NT2/D1 (cell line): ENCODE measurements at regions not wholly inside any gene's neighbourhood (a gene's known extent, or its start where the extent isn't known, plus 50 kb on each side); places are given as distances from the start of the nearest gene placed in this dataset.
"Not testable (repeated sequence)": the region's sequence is repeated elsewhere in the genome, so short reads cannot be mapped to it uniquely, and the experiment has no call there.

Experiments used
- DNase-seq: peaks from one replicate; pipeline ENCODE4 v3.0.0-alpha.2; 2011; ENCODE audit warnings: low read depth, low spot score
- H3K27me3 ChIP-seq: 2 replicates; pipeline ENCODE4 v1.6.0; 2011; ENCODE audit warnings: mild to moderate bottlenecking; ENCODE audit not compliant: insufficient read length, insufficient read depth
- H3K36me3 ChIP-seq: 2 replicates; pipeline ENCODE4 v1.6.1; 2011; ENCODE audit warnings: mild to moderate bottlenecking, low read length, mixed read lengths; ENCODE audit not compliant: insufficient read depth, insufficient read length
- H3K4me1 ChIP-seq: 2 replicates; pipeline ENCODE4 v1.5.1; 2011; ENCODE audit not compliant: insufficient read depth, insufficient read length
- H3K4me3 ChIP-seq: 2 replicates; pipeline ENCODE4 v1.5.1; 2011; ENCODE audit warnings: low read depth; ENCODE audit not compliant: insufficient read length
- H3K9ac ChIP-seq: 2 replicates; pipeline ENCODE4 v1.6.0; 2011; ENCODE audit warnings: low read depth; ENCODE audit not compliant: insufficient read length
- H3K9me3 ChIP-seq: 2 replicates; pipeline ENCODE4 v1.5.1; 2011; ENCODE audit warnings: mild to moderate bottlenecking, low read length; ENCODE audit not compliant: insufficient read depth
- SUZ12 ChIP-seq: IDR thresholded peaks from 2 replicates; pipeline ENCODE4 v1.6.1; 2011; ENCODE audit not compliant: insufficient read length, insufficient read depth; ENCODE audit errors: extremely low read depth
- YY1 ChIP-seq: IDR thresholded peaks from 2 replicates; pipeline ENCODE4 v1.6.1; 2011; ENCODE audit not compliant: insufficient read length, insufficient read depth
- ZNF274 ChIP-seq: IDR thresholded peaks from 2 replicates; pipeline ENCODE4 v1.6.1; 2011; ENCODE audit warnings: mild to moderate bottlenecking, low read depth, low read length

DNA sequence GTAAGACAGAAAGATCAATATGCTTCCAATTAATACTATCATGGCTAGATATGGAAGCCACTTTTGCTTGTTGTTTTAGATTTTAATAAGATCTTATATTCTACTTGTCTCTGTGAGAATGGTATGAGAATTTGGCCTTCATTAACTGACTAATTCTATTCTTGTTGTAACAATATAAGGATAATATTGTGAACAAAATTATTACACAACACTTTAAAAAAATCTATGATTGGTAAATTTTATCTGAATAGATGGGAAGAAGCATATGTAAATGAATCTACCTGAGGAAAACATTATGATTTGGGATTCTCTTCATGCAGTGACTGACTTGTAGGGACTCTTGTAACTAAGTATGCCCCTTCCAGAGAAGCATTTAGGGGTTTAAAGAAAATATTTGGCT, 308.9 kb upstream of the KCND2 start:
- no peak for TF ChIP-seq ZNF274
- no peak for TF ChIP-seq SUZ12
- no peak for TF ChIP-seq YY1
- no peaks in the 10 kb centered on the region for H3K4me1 ChIP-seq
- DNase-seq: no peak
- no peaks in the 10 kb centered on the region for H3K9me3 ChIP-seq
- no peak overlapping the region for H3K4me3 ChIP-seq
- H3K36me3 ChIP-seq: no peaks in the 10 kb centered on the region
- no peaks in the 10 kb centered on the region for H3K27me3 ChIP-seq
- H3K9ac ChIP-seq: no peak overlapping the region

DNA sequence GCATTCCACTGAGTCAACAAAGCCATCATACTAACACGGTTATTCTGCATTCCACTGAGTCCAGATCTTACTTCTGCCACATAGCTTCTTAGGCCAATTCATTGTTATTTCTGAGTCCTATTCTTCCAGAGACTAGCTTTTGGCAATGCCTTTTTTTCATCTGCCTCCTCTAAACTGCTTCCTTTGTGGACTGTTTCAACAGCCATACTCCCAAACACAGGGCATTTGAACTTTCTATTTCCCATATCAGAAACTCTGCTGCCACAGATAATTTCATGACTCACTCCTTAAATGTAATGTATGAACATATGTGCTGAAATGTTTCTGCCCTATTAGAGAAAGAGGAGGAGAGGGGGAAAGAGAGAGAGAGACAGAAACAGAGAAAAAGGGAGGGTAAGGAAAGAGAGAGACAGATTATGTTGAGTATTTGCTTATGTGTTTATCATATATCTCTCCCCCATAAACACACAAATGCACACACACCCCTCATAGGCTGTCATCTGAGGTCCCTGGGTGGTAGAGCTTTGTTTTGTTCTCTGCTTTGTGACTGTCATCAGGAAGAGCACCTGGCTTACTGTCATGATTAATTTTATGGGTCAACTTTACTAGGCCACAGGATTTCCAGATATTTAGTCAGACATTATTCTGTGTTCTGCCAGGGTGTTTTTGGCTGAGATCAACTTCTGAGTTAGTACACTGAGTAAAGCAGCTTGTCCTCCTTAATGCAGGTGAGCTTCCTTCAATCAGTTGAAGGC, 308.0 kb upstream of the KCND2 start:
- H3K36me3 ChIP-seq: no peaks in the 10 kb centered on the region
- H3K4me1 ChIP-seq: no peaks in the 10 kb centered on the region
- TF ChIP-seq SUZ12: no peak
- TF ChIP-seq ZNF274: no peak
- TF ChIP-seq YY1: no peak
- no peak overlapping the region for H3K9ac ChIP-seq
- DNase-seq: no peak
- no peaks in the 10 kb centered on the region for H3K27me3 ChIP-seq
- H3K9me3 ChIP-seq: no peaks in the 10 kb centered on the region
- H3K4me3 ChIP-seq: no peak overlapping the region

DNA sequence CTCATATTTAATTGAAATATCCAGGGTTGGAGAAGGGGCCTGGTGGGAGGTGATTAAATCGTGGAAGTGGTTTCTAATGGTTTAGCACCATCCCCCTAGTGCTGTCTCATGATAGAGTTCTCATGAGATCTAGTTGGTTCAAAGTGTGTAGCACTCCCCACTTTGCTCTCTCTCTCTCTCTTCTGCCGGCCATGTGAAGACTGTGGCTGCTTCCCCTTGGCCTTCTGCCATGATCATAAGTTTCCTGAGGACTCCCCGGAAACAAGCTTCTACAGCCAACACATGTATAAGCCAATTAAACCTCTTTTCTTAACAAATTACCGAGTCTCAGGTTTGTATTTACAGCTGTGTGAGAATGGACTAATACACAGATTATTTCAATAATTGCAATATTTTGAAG, 305.8 kb upstream of the KCND2 start:
- no peaks in the 10 kb centered on the region for H3K27me3 ChIP-seq
- no peak for DNase-seq
- H3K4me1 ChIP-seq: no peaks in the 10 kb centered on the region
- no peaks in the 10 kb centered on the region for H3K36me3 ChIP-seq
- TF ChIP-seq SUZ12 (no peak), ZNF274 (no peak), YY1 (no peak)
- H3K9ac ChIP-seq: no peak overlapping the region
- no peaks in the 10 kb centered on the region for H3K9me3 ChIP-seq
- H3K4me3 ChIP-seq: no peak overlapping the region

DNA sequence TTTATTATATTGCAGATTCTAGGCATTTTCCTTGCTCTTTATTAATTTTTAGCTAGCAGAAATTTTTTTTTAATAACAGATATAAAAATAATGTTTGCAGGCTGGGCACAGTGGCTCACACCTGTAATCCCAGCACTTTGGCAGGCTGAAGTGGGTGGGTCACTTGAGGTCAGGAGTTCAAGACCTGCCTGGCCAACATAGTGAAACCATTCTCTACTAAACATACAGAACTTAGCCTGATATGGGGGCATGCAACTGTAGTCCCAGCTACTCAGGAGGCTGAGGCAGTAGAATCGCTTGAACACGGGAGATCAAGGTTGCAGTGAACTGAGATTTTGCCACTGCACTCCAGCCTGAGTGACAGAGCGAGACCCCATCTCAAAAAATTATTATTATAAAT, 304.6 kb upstream of the KCND2 start:
- H3K36me3 ChIP-seq, DNase-seq, H3K9me3 ChIP-seq, H3K4me3 ChIP-seq, H3K27me3 ChIP-seq, H3K9ac ChIP-seq, H3K4me1 ChIP-seq: not testable (repeated sequence)

DNA sequence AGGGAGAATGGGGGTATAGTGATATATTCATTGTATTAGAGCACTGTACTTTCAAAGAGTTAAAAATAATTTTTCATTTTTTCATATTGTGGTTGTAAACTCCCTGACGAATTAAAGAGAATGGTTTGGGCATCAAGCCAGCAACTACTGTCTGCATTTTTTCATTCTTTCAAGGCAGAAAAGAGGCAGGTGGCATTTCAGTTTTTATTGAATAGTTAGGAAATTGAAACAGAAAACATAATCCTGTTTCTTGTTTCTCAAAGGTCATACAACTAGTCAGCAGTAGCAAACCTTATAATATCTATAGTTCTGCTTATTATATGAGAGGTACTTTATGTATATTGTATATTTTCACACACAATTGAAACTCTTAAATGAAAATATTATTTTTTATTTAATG, 303.9 kb upstream of the KCND2 start:
- Histone ChIP-seq H3K9me3 (no peaks in the 10 kb centered on the region), H3K4me1 (no peaks in the 10 kb centered on the region), H3K36me3 (no peaks in the 10 kb centered on the region), H3K27me3 (no peaks in the 10 kb centered on the region), H3K9ac (no peak overlapping the region), H3K4me3 (no peak overlapping the region)
- no peak for TF ChIP-seq ZNF274
- TF ChIP-seq YY1: no peak
- DNase-seq: no peak

DNA sequence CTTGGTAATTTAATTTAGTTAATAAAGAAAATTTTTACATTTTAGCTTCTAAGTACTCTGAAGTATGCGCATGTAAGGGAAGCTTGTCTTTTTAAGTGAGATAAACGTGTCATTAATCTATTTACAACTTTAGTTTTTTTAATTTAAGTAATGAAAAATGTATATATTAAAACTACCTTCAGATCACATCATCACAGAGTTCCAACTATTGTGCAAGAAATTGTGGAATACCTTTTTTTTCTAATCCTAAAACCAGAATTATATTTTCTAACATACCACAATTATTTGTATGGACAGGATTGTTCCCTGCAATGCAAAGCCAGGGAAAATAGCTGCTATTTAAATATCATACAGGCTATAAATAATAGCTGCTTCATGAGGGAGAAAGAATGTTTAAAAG, 303.2 kb upstream of the KCND2 start:
- no peak overlapping the region for H3K4me3 ChIP-seq
- no peak overlapping the region for H3K9ac ChIP-seq
- H3K4me1 ChIP-seq: no peaks in the 10 kb centered on the region
- H3K9me3 ChIP-seq: no peaks in the 10 kb centered on the region
- no peak for DNase-seq
- TF ChIP-seq ZNF274 (no peak), SUZ12 (no peak), YY1 (no peak)
- no peaks in the 10 kb centered on the region for H3K27me3 ChIP-seq
- no peaks in the 10 kb centered on the region for H3K36me3 ChIP-seq

DNA sequence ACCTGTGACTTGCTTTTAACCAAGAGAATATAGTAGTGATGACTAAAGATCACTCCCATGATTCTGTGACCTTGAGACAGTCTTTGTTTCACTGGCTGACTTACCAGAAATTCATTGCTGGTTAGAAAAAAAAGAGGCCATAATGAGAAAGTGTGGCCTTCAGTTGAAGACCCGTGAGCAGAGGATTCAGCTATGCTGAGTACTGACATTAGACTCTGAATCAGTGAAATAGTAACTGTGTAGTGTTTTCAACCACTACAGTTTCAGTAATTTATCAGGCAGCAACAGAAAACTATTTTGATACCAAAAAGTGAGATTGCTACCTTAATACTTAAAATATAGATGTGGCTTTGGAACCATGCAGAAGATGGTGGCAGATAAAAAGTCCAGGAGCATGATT, 298.0 kb upstream of the KCND2 start:
- H3K27me3 ChIP-seq: no peaks in the 10 kb centered on the region

DNA sequence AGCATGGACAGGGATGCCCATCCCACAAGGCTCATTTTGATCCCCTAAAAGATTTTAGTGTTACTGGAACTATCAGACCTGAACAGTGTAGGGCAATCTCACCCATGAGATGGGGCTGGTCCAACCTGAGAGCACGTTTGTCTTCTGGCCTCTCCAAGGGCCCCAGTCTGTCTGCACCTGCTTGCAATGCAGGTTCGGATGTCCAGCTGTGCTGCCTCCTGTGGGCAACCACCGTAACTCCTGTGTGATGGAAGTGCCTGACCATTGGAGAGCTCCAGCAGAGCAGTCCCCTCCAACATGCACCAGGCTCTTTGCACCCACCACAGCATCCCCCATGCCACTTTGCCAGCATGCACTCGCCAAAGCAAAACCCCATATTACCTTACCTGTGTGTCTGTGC, 290.1 kb upstream of the KCND2 start:
- no peaks in the 10 kb centered on the region for H3K9me3 ChIP-seq
- no peak overlapping the region for H3K9ac ChIP-seq
- H3K4me1 ChIP-seq: no peaks in the 10 kb centered on the region
- no peak for DNase-seq
- no peaks in the 10 kb centered on the region for H3K27me3 ChIP-seq
- TF ChIP-seq YY1 (no peak), SUZ12 (no peak), ZNF274 (no peak)
- H3K4me3 ChIP-seq: no peak overlapping the region
- H3K36me3 ChIP-seq: no peaks in the 10 kb centered on the region

More for the DNA sequence above, 298.0 kb upstream of the KCND2 start:
- Histone ChIP-seq H3K4me1 (no peaks in the 10 kb centered on the region), H3K4me3 (no peak overlapping the region), H3K9ac (no peak overlapping the region), H3K9me3 (no peaks in the 10 kb centered on the region), H3K36me3 (no peaks in the 10 kb centered on the region)
- DNase-seq: no peak
- TF ChIP-seq YY1 (no peak), SUZ12 (no peak), ZNF274 (no peak)
